ENCODE measurements at regions not wholly inside any gene's neighbourhood (a gene's known extent, or its start where the extent isn't known, plus 50 kb on each side); places are given as distances from the start of the nearest gene placed in this dataset.

DNA sequence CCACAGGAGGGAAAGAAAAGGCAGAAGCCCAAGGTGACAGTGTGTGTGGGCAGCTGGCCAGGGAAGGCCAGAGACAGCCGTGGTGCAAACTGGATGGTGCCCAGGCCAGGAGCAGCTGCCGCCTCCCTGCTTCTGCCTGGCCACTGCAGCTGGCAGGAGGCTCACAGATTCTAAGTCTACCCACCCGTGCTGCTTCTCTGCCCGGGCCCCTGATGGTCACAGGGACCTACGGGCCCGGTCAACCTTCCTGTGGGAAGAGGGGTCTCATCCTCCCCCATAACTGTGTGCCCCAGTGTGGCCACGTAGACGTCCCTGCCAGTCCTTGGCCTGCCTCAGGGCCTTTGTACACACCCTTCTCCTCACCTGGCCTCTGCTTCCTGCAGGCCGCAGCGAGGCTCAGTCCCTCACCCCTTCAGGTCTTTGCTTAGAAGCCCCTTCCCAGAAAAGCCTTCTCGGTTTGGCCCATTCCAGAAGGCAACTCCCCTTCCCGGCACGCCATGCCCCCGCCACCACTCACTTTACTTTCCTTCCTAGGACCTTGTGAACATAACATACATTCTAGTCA lies 192.6 kb upstream of the AJAP1 start:
- TF ChIP-seq, protein P1, sequence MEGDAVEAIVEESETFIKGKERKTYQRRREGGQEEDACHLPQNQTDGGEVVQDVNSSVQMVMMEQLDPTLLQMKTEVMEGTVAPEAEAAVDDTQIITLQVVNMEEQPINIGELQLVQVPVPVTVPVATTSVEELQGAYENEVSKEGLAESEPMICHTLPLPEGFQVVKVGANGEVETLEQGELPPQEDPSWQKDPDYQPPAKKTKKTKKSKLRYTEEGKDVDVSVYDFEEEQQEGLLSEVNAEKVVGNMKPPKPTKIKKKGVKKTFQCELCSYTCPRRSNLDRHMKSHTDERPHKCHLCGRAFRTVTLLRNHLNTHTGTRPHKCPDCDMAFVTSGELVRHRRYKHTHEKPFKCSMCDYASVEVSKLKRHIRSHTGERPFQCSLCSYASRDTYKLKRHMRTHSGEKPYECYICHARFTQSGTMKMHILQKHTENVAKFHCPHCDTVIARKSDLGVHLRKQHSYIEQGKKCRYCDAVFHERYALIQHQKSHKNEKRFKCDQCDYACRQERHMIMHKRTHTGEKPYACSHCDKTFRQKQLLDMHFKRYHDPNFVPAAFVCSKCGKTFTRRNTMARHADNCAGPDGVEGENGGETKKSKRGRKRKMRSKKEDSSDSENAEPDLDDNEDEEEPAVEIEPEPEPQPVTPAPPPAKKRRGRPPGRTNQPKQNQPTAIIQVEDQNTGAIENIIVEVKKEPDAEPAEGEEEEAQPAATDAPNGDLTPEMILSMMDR (IDR thresholded peaks at IDR 0.05): no peak
- TF ChIP-seq POLR2A (IDR thresholded peaks at IDR 0.05; ENCODE audit: low read depth): no peak
- TF ChIP-seq POLR2AphosphoS5 (IDR thresholded peaks at IDR 0.05): no peak
- no peak for TF ChIP-seq EP300 (IDR thresholded peaks at IDR 0.05)
